Uterus (tissue), 2 donors: ENCODE measurements at regions not wholly inside any gene's neighbourhood (a gene's known extent, or its start where the extent isn't known, plus 50 kb on each side); places are given as distances from the start of the nearest gene placed in this dataset.

Source experiments
- CTCF ChIP-seq, 4 experiments: fragments of 200-600 bp in 2 of 4; fragments of 450-650 bp in 2 of 4; sonication (generic) in 2 of 4; IDR thresholded peaks; one replicate each; pipeline ENCODE4 v1.5.1; 2016 to 2019; ENCODE audit warnings: antibody characterized with exemption in 4 of 4, mild to moderate bottlenecking in 2 of 4, moderate library complexity in 1 of 4
- POLR2A ChIP-seq, 2 donors: fragments of 450-650 bp; IDR thresholded peaks; one replicate each; pipeline ENCODE4 v1.6.1; 2016; ENCODE audit warnings: antibody characterized with exemption in 2 of 2, mild to moderate bottlenecking in 1 of 2, moderate library complexity in 1 of 2

GRCh38 chr7:52500841-52501240, 534.6 kb upstream of the POM121L12 start:
- no peak for TF ChIP-seq CTCF (IDR thresholded peaks at IDR 0.05)
- no peak for TF ChIP-seq POLR2A (IDR thresholded peaks at IDR 0.05)
